Epithelial cell of proximal tubule (primary cell): ENCODE measurements at regions not wholly inside any gene's neighbourhood (a gene's known extent, or its start where the extent isn't known, plus 50 kb on each side); places are given as distances from the start of the nearest gene placed in this dataset.

Experiments
- DNase-seq: peaks from one replicate; pipeline ENCODE4 v3.0.0-alpha.2; 2011; ENCODE audit warnings: low read depth
- H3K4me3 ChIP-seq: 2 replicates; pipeline ENCODE4 v1.5.1; 2011; ENCODE audit warnings: low read depth, mild to moderate bottlenecking, low read length
- CTCF ChIP-seq: conservative IDR thresholded peaks from 2 replicates; pipeline ENCODE4 v1.5.1; 2012; ENCODE audit warnings: low read depth, mild to moderate bottlenecking, low read length

- H3K4me3 ChIP-seq = no peak overlapping the region
- DNase-seq = no peak
- no peak for TF ChIP-seq CTCF
Measured at GRCh38 chr5:72012906-72013305, 94.4 kb upstream of the MAP1B start.

GRCh38 chr5:72013766-72014624, 93.3 kb upstream of the MAP1B start:
- no peak for DNase-seq
- no peak for TF ChIP-seq CTCF
- no peak overlapping the region for H3K4me3 ChIP-seq

GRCh38 chr5:72015103-72015548, 92.1 kb upstream of the MAP1B start:
- TF ChIP-seq CTCF = no peak
- no peak for DNase-seq

GRCh38 chr5:72018143-72018803, 89.0 kb upstream of the MAP1B start:
- DNase-seq = no peak
- H3K4me3 ChIP-seq = no peak overlapping the region

More at GRCh38 chr5:72015103-72015548, 92.1 kb upstream of the MAP1B start:
- H3K4me3 ChIP-seq = no peak overlapping the region

GRCh38 chr5:72020161-72020983, 86.9 kb upstream of the MAP1B start:
- no peak for DNase-seq
- no peak overlapping the region for H3K4me3 ChIP-seq
- no peak for TF ChIP-seq CTCF

More at GRCh38 chr5:72018143-72018803, 89.0 kb upstream of the MAP1B start:
- peak; percentile 94 for TF ChIP-seq CTCF

- DNase-seq = no peak
- no peak overlapping the region for H3K4me3 ChIP-seq
- TF ChIP-seq CTCF = no peak
Measured at GRCh38 chr5:72021651-72022357, 85.5 kb upstream of the MAP1B start.
